ENCODE measurements at regions not wholly inside any gene's neighbourhood (a gene's known extent, or its start where the extent isn't known, plus 50 kb on each side); places are given as distances from the start of the nearest gene placed in this dataset.

DNA sequence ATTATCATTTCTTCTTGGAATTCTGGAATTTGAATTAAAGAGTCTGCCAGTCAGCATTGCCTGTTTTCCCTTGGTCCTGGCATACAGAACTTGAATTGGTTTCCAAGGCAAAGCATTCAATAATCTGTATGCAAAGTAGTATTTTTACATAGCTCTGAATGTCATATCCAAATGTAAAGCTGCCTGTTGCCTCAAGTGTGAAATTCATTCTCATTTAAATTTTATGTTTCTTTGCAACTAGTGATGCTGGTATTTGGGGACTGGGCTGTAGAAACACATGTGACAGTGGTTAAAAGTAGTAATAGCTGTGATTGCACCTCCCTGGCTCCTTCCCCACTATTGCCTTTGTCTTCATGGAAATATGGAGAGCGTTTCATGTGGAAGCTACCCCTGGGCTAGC is 743.9 kb upstream of the GOLIM4 start:
- no peak for TF ChIP-seq REST (IDR thresholded peaks at IDR 0.05; ENCODE audit: low read depth)
- TF ChIP-seq TAF1 (IDR thresholded peaks at IDR 0.05; ENCODE audit: low read depth), result no peak
- TF ChIP-seq YY1 (IDR thresholded peaks at IDR 0.05; ENCODE audit: low read depth), result no peak
- TF ChIP-seq TEAD4 (IDR thresholded peaks at IDR 0.05), result no peak
- TF ChIP-seq CEBPB (IDR thresholded peaks at IDR 0.05), result no peak
- no peak for TF ChIP-seq ZBTB7A (IDR thresholded peaks at IDR 0.05; ENCODE audit: low read depth)
